ENCODE measurements at regions not wholly inside any gene's neighbourhood (a gene's known extent, or its start where the extent isn't known, plus 50 kb on each side); places are given as distances from the start of the nearest gene placed in this dataset.

DNA sequence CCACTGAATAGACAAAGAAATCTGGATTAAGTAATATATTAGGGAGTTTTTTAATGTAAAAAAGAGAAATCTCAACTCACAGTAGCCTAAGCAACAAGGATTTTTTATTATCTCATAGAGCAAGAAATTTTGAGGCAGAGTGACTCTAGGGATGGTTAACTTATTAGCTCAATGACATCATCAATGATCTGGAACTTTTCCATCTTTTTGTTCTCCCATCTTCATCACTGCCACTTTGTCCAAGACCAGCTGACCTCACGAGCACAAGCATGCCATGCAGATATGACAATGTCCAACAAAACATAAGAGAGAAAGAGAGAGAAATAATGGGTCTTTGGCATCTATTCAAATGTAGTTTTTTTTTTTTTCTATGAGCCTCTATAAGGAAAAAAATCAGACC, 211.8 kb upstream of the RND3 start:
- Mint-ChIP-seq H3K9me3 (peaks cover 18% of the 10 kb centered on the region), H3K36me3 (peaks cover 15% of the 10 kb centered on the region; the same call in 1 of the 2 replicates), H3K27ac (no peak overlapping the region), H3K4me3 (no peak overlapping the region), H3K4me1 (peaks cover 34% of the 10 kb centered on the region), H3K27me3 (ENCODE audit: low read depth) (no peaks in the 10 kb centered on the region)
- CTCF ChIA-PET = no interaction called here
- TF ChIP-seq ZNF416 (CRISPR knock-in tag; IDR thresholded peaks at IDR 0.05) (no peak), RELA (CRISPR knock-in tag; IDR thresholded peaks at IDR 0.05; ENCODE audit: borderline replicate concordance) (no peak), PRRX2 (CRISPR knock-in tag; IDR thresholded peaks at IDR 0.05) (no peak), USF1 (CRISPR knock-in tag; IDR thresholded peaks at IDR 0.05) (no peak), HMGXB4 (CRISPR knock-in tag; IDR thresholded peaks at IDR 0.05) (no peak), MXD4 (CRISPR knock-in tag; IDR thresholded peaks at IDR 0.05; ENCODE audit: borderline replicate concordance) (no peak), ZNF423 (CRISPR knock-in tag; IDR thresholded peaks at IDR 0.05) (no peak), ELF4 (CRISPR knock-in tag; IDR thresholded peaks at IDR 0.05; ENCODE audit: low read depth) (no peak), NFATC4 (CRISPR knock-in tag; IDR thresholded peaks at IDR 0.05) (no peak), ZNF232 (CRISPR knock-in tag; IDR thresholded peaks at IDR 0.05) (no peak)
- TF ChIP-seq, protein P1, sequence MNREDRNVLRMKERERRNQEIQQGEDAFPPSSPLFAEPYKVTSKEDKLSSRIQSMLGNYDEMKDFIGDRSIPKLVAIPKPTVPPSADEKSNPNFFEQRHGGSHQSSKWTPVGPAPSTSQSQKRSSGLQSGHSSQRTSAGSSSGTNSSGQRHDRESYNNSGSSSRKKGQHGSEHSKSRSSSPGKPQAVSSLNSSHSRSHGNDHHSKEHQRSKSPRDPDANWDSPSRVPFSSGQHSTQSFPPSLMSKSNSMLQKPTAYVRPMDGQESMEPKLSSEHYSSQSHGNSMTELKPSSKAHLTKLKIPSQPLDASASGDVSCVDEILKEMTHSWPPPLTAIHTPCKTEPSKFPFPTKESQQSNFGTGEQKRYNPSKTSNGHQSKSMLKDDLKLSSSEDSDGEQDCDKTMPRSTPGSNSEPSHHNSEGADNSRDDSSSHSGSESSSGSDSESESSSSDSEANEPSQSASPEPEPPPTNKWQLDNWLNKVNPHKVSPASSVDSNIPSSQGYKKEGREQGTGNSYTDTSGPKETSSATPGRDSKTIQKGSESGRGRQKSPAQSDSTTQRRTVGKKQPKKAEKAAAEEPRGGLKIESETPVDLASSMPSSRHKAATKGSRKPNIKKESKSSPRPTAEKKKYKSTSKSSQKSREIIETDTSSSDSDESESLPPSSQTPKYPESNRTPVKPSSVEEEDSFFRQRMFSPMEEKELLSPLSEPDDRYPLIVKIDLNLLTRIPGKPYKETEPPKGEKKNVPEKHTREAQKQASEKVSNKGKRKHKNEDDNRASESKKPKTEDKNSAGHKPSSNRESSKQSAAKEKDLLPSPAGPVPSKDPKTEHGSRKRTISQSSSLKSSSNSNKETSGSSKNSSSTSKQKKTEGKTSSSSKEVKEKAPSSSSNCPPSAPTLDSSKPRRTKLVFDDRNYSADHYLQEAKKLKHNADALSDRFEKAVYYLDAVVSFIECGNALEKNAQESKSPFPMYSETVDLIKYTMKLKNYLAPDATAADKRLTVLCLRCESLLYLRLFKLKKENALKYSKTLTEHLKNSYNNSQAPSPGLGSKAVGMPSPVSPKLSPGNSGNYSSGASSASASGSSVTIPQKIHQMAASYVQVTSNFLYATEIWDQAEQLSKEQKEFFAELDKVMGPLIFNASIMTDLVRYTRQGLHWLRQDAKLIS (CRISPR knock-in tag; IDR thresholded peaks at IDR 0.05; ENCODE audit: borderline replicate concordance) = no peak
- TF ChIP-seq, protein P2, sequence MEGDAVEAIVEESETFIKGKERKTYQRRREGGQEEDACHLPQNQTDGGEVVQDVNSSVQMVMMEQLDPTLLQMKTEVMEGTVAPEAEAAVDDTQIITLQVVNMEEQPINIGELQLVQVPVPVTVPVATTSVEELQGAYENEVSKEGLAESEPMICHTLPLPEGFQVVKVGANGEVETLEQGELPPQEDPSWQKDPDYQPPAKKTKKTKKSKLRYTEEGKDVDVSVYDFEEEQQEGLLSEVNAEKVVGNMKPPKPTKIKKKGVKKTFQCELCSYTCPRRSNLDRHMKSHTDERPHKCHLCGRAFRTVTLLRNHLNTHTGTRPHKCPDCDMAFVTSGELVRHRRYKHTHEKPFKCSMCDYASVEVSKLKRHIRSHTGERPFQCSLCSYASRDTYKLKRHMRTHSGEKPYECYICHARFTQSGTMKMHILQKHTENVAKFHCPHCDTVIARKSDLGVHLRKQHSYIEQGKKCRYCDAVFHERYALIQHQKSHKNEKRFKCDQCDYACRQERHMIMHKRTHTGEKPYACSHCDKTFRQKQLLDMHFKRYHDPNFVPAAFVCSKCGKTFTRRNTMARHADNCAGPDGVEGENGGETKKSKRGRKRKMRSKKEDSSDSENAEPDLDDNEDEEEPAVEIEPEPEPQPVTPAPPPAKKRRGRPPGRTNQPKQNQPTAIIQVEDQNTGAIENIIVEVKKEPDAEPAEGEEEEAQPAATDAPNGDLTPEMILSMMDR (IDR thresholded peaks at IDR 0.05) = no peak
- TF ChIP-seq, protein P3, sequence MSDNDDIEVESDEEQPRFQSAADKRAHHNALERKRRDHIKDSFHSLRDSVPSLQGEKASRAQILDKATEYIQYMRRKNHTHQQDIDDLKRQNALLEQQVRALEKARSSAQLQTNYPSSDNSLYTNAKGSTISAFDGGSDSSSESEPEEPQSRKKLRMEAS (CRISPR knock-in tag; IDR thresholded peaks at IDR 0.05) = no peak
- TF ChIP-seq, protein P4, sequence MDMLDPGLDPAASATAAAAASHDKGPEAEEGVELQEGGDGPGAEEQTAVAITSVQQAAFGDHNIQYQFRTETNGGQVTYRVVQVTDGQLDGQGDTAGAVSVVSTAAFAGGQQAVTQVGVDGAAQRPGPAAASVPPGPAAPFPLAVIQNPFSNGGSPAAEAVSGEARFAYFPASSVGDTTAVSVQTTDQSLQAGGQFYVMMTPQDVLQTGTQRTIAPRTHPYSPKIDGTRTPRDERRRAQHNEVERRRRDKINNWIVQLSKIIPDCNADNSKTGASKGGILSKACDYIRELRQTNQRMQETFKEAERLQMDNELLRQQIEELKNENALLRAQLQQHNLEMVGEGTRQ (CRISPR knock-in tag; IDR thresholded peaks at IDR 0.05) = no peak
- TF ChIP-seq, protein P5, sequence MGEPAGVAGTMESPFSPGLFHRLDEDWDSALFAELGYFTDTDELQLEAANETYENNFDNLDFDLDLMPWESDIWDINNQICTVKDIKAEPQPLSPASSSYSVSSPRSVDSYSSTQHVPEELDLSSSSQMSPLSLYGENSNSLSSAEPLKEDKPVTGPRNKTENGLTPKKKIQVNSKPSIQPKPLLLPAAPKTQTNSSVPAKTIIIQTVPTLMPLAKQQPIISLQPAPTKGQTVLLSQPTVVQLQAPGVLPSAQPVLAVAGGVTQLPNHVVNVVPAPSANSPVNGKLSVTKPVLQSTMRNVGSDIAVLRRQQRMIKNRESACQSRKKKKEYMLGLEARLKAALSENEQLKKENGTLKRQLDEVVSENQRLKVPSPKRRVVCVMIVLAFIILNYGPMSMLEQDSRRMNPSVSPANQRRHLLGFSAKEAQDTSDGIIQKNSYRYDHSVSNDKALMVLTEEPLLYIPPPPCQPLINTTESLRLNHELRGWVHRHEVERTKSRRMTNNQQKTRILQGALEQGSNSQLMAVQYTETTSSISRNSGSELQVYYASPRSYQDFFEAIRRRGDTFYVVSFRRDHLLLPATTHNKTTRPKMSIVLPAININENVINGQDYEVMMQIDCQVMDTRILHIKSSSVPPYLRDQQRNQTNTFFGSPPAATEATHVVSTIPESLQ (CRISPR knock-in tag; IDR thresholded peaks at IDR 0.05) = no peak
- DNase-seq (ENCODE audit: low spot score) (no peak), ATAC-seq (no peak)
- POLR2A ChIA-PET = interaction anchor here (0.7 kb wide), 1 partner anchor 344 kb away, joined by 3 read pairs; no protein-coding TSS in a partner anchor

Data from WTC11 (cell line).